GM19239 (cell line): ENCODE measurements at regions not wholly inside any gene's neighbourhood (a gene's known extent, or its start where the extent isn't known, plus 50 kb on each side); places are given as distances from the start of the nearest gene placed in this dataset.

Source experiments
- DNase-seq: peaks from one replicate; pipeline ENCODE4 v3.0.0; 2011; ENCODE audit warnings: low spot score; ENCODE audit not compliant: insufficient read length
- FAIRE-seq: peaks from 2 replicates; lab custom pipeline; 2011; peaks lifted over from hg19 to GRCh38; lab: Jason Lieb, UNC

DNA sequence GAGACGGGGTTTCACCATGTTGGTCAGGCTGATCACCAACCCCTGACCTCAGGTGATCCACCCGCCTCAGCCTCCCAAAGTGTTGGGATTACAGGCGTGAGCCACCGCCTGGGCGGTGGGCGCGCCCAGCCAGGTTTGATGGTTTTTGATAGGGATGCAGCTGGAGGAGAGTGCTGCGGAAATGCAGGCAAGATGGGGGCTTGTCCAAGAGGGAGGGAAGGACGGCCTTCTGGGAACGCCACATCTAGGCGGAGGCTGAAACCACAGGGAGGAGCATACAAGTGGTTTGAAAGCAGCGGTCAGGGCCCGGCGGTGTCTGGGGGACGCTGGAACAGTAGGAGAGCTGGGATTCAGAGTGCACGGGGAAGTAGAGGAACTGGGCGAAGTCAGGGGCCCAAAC is 134.6 kb downstream of the VRK1 start:
- no peak for FAIRE-seq

DNA sequence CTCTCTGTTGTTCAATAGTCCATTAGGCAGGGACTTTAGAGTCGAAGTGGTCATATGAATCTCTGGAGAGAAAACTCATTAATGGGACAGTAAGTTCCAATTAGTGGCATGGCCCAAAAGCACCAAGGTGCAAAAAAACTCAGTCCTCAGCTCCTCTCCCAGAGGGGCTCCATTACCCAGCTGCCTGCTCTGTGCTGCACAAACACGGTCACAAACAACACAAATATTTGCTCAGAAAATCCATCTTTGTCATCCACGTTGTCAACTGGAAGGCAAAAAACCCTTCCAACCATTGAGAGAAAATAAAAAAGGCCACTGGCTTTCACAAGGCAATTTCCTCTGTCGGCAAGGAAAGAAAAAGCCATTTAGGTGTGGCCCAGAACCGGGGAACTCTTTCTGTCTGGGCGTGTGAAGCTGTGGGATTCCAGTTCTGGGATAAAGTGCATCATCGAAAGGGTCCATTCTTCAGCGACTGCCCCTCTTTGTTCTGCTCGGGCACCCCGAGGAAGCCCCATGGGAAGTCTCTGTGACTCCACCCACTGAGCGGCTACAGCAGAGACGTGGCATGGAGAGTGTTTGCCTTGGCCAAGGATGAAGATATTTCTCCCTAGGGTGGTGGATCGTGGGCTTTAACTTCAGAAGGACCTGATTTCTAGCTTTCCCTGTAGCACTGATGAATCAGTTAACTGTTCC is 137.6 kb downstream of the VRK1 start:
- FAIRE-seq, result no peak
- no peak for DNase-seq

More for the DNA sequence above, 134.6 kb downstream of the VRK1 start:
- DNase-seq, result no peak

DNA sequence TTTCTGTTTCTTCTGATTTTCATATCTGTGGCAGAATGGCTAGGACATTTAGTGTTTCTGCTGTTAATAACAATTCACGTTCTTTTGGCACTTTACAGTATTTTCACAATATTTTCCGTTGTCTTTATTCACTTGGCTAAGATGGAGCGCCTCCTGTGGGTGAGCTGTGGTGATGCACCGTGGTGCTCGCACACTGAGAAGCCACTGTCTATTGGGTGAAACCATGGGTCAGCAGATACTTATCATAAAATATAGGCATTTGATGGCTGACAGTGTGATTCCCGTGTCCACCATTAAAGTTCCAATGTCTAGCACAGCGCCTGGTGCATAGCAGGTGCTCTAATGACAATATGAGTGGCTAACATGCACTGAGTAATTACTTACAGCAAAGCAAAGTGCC is 141.8 kb downstream of the VRK1 start:
- no peak for DNase-seq
- peak; percentile 14 for FAIRE-seq

DNA sequence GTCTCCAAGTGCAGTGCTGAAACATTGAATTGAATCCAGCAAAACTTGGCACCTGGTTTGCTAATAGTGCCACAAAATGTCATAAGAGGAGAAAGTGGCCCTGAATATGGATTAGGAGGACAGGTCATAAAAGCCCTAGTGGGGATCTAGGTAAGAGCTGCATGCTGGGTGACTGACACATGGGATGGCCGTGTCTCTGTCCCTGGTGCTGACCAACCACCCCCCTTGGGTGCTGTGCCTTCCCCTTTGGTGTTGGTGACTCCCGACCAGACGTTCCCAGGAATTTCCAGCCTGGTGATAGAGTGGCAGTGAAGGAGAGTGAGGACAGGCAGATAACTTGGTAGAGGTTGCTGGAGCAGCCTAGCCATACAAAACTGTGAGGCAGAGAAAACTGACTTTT is 142.8 kb downstream of the VRK1 start:
- FAIRE-seq, result no peak
- DNase-seq, result no peak

GRCh38 chr14:96944297-96944696 is 147.1 kb downstream of the VRK1 start:
- no peak for DNase-seq
- no peak for FAIRE-seq

DNA sequence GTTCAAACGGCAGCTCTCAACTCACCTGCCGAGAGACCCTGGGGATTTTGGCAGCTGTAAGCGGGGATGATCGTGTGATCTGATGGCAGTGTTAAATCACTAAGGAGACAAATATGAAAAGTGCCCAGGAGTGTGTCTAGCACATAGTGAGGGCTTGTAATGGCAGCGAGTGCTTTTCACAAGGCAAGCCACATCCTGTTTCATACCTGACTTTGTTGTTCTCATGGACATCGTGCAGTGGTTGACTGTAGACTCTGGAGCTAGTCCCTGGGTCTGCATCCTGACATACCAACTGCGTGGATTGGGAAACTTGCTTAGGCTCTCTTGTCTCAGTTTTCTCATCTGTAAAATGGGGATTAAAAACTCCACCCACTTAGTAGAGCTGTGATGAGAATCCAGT is 148.5 kb downstream of the VRK1 start:
- DNase-seq (no peak), FAIRE-seq (no peak)

- no peak for FAIRE-seq
Observed at GRCh38 chr14:96949594-96949993, 152.4 kb downstream of the VRK1 start.

GRCh38 chr14:96951511-96951910 is 154.3 kb downstream of the VRK1 start:
- FAIRE-seq (no peak), DNase-seq (no peak)

More at GRCh38 chr14:96949594-96949993, 152.4 kb downstream of the VRK1 start:
- no peak for DNase-seq

DNA sequence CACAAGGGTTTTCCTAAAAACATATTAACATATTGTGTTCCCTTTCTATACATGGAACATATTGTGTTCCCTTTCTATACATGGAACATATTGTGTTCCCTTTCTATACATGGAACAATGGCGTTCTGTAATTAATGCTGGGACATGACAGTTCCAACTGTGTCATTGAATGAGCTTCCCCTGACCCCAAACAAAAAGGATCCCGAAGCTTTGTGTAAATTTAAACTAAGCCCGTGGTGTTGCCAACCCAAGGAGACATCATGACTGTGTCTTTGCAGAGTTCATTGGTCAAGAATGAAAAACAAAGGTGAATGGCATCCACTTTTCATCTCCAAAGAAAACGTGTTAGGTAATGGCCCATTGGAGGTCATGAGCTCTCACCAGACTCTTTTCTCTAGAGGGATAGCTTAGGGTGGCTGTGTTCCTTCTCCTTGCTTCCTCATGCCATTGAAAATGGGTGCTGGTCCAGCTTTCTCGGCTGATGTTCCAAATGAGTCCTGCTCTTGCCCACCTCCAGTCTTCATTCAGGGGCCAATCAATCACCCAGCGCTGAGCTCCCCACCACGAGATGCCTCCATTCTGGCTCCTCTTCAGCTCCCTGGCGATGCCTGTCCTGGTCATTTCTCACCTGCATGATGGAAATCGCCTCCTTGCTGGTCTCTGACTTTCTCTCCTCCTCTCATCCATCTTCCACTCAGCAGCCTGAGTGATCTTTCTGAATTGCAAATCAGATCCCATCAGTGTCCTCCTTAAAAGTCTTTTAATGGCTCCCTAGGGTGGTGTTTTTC is 156.1 kb downstream of the VRK1 start:
- no peak for DNase-seq
- FAIRE-seq, result no peak

GRCh38 chr14:96953875-96954185 is 156.6 kb downstream of the VRK1 start:
- DNase-seq, result no peak
- no peak for FAIRE-seq

GRCh38 chr14:96956464-96957239 is 159.5 kb downstream of the VRK1 start:
- no peak for DNase-seq
- FAIRE-seq, result no peak

GRCh38 chr14:96958057-96958456 is 160.9 kb downstream of the VRK1 start:
- FAIRE-seq (no peak), DNase-seq (no peak)

- FAIRE-seq (no peak), DNase-seq (no peak)
Observed at GRCh38 chr14:96959992-96960391, 162.8 kb downstream of the VRK1 start.

GRCh38 chr14:96960598-96961116 is 163.5 kb downstream of the VRK1 start:
- no peak for DNase-seq
- no peak for FAIRE-seq

- FAIRE-seq, result no peak
- DNase-seq, result no peak
Observed at GRCh38 chr14:96961895-96962294, 164.7 kb downstream of the VRK1 start.

- peak; percentile 26 for DNase-seq
- FAIRE-seq, result peak; percentile 70
Observed at GRCh38 chr14:96962337-96962736, 165.2 kb downstream of the VRK1 start.

GRCh38 chr14:96964726-96965415 is 167.7 kb downstream of the VRK1 start:
- no peak for DNase-seq
- FAIRE-seq, result no peak

DNA sequence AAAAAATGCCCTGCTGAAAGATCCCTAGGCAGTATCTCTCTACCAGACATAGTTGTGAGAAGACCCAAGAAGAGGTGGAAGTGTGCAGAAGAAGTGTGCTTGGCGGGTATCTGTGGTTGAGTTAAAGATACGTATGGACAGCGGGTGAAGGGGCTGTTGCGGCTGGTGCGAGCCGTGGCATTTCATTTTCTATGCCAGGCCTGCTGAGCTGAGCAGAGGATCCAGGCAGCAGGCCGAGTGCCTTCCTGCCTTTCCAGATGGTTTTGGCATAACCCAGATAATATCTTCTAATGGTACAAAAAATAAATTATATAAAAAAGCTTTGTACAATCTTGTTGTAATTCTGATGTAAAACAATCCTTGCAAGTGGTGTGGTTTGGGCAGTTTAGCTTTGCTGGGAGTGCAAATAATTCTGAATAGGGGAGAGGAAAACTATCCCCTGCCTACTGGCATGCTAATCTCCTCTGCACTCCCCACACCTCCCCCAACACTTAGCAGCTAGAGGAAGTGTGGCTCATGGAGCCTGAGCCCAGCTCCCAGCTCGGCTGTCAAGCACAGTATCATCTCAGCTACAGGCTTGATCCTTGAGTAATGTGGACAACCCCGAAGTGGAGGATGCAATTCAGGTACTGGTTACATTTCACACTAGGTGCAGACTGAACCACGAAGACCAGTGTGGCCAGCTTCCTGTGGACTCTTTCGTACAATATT is 168.9 kb downstream of the VRK1 start:
- FAIRE-seq (no peak), DNase-seq (no peak)

GRCh38 chr14:96975116-96975515 is 177.9 kb downstream of the VRK1 start:
- DNase-seq, result no peak
- no peak for FAIRE-seq
